Sigmoid colon (tissue), 4 donors: ENCODE measurements at regions not wholly inside any gene's neighbourhood (a gene's known extent, or its start where the extent isn't known, plus 50 kb on each side); places are given as distances from the start of the nearest gene placed in this dataset.

Experiments
- CTCF ChIP-seq, 4 experiments: fragments of 450-650 bp in 3 of 4; fragments of 200-600 bp in 1 of 4; IDR thresholded peaks; one replicate each; pipeline ENCODE4 v1.5.1; 2016 to 2019; ENCODE audit warnings: antibody characterized with exemption in 4 of 4, mild to moderate bottlenecking in 3 of 4, moderate library complexity in 2 of 4
- EP300 ChIP-seq, 4 donors: sonication (generic); formaldehyde crosslinking; IDR thresholded peaks; one replicate each; pipeline ENCODE4 v1.6.1; 2017; ENCODE audit warnings: antibody characterized with exemption in 4 of 4
- POLR2AphosphoS5 ChIP-seq, 4 donors: sonication (generic); formaldehyde crosslinking; IDR thresholded peaks; one replicate each; pipeline ENCODE4 v1.6.1; 2017; ENCODE audit warnings: antibody characterized with exemption in 4 of 4

- TF ChIP-seq POLR2AphosphoS5 (IDR thresholded peaks at IDR 0.05) (no peak), CTCF (IDR thresholded peaks at IDR 0.05) (no peak), EP300 (IDR thresholded peaks at IDR 0.05) (no peak)
Measured at GRCh38 chr6:48615041-48615440, 504.0 kb upstream of the PTCHD4 start.
